ENCODE measurements at regions not wholly inside any gene's neighbourhood (a gene's known extent, or its start where the extent isn't known, plus 50 kb on each side); places are given as distances from the start of the nearest gene placed in this dataset.

- no peak for TF ChIP-seq CTCF (IDR thresholded peaks at IDR 0.05)
- no peak for TF ChIP-seq POLR2A (IDR thresholded peaks at IDR 0.05)
These were observed 110.0 kb upstream of the PAX6 start for GRCh38 chr11:31921081-31921480.
